Right lobe of liver (tissue), 4 donors: ENCODE measurements at regions not wholly inside any gene's neighbourhood (a gene's known extent, or its start where the extent isn't known, plus 50 kb on each side); places are given as distances from the start of the nearest gene placed in this dataset.

Experiments
- POLR2A ChIP-seq: fragments of 450-650 bp; IDR thresholded peaks from one replicate; pipeline ENCODE4 v1.6.1; 2017; ENCODE audit warnings: antibody characterized with exemption, mild to moderate bottlenecking
- TF ChIP-seq, protein P1 (sequence below), 4 donors: fragments of 200-600 bp in 3 of 4; fragments of 450-650 bp in 1 of 4; IDR thresholded peaks; one replicate each; pipeline versions ENCODE4 v1.5.1 to v1.8.0; 2016 to 2022; ENCODE audit warnings: antibody characterized with exemption in 4 of 4, mild to moderate bottlenecking in 2 of 4
- donor health status: DM: no; HTN: no; CAD: no.
- donor health status: DM: no; HTN: no; CAD: no.
- donor health status: DM: no; HTN: yes; CAD: no.

DNA sequence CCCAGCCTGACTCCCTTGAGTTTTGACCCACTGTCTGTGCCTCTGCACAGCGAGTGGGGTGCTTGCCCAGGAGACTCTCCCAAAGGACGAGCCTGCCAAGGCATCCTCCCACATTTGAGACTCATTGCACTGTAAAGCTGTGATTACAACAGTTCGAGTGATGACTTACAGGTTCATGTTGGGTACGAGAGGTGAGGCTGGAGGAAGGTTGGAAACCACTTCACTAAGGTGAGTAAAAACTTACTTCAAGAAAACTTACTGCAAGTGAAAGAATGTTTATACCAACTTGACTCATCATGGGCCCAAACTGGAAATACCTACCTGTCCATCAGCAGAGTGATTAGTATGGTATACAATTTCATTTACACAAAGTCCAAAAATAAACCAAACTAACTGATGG is 360.1 kb upstream of the CDH11 start:
- TF ChIP-seq, protein P1, sequence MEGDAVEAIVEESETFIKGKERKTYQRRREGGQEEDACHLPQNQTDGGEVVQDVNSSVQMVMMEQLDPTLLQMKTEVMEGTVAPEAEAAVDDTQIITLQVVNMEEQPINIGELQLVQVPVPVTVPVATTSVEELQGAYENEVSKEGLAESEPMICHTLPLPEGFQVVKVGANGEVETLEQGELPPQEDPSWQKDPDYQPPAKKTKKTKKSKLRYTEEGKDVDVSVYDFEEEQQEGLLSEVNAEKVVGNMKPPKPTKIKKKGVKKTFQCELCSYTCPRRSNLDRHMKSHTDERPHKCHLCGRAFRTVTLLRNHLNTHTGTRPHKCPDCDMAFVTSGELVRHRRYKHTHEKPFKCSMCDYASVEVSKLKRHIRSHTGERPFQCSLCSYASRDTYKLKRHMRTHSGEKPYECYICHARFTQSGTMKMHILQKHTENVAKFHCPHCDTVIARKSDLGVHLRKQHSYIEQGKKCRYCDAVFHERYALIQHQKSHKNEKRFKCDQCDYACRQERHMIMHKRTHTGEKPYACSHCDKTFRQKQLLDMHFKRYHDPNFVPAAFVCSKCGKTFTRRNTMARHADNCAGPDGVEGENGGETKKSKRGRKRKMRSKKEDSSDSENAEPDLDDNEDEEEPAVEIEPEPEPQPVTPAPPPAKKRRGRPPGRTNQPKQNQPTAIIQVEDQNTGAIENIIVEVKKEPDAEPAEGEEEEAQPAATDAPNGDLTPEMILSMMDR (IDR thresholded peaks at IDR 0.05), result no peak
- TF ChIP-seq POLR2A, result no peak
